ENCODE measurements at regions not wholly inside any gene's neighbourhood (a gene's known extent, or its start where the extent isn't known, plus 50 kb on each side); places are given as distances from the start of the nearest gene placed in this dataset.

- no peak overlapping the region for H3K27ac ChIP-seq
- no peaks in the 10 kb centered on the region for H3K4me1 ChIP-seq
- H3K4me3 ChIP-seq = no peak overlapping the region
- no peaks in the 10 kb centered on the region for H3K9me3 ChIP-seq
- ATAC-seq = no peak
- WGBS (ENCODE audit: missing lambda C conversion rate) = 31% methylated on average over 6 of the region's 6 CpGs
- ChIA-PET POLR2A (no interaction called here), CTCF (interaction anchor here (0.6 kb wide), 1 partner anchor 21 kb away, joined by 3 read pairs; no protein-coding TSS in a partner anchor)
- FAIRE-seq = no peak
- DNase-seq (ENCODE audit: low read depth in 1 of 2, low spot score in 1 of 2) = no peak
- no peak for TF ChIP-seq ZNF302 (CRISPR knock-in tag; IDR thresholded peaks at IDR 0.05)
- TF ChIP-seq FOSL2 (IDR thresholded peaks at IDR 0.05) = no peak
- TF ChIP-seq FOSL2 (CRISPR knock-in tag; IDR thresholded peaks at IDR 0.05) = no peak
- TF ChIP-seq MAFK (IDR thresholded peaks at IDR 0.05; ENCODE audit: partially characterized antibody) = no peak
- no peak overlapping the region for H3K4me2 ChIP-seq
Observed at GRCh38 chr10:106504536-106504935, 660.0 kb downstream of the SORCS1 start.

- DNase-seq (ENCODE audit: low read depth in 1 of 2, low spot score in 1 of 2) (no peak), ATAC-seq (no peak), FAIRE-seq (no peak)
- POLR2A ChIA-PET = no interaction called here
- CTCF ChIA-PET = no interaction called here
- Histone ChIP-seq H3K9me3 (no peaks in the 10 kb centered on the region), H3K4me3 (no peak overlapping the region), H3K27ac (no peak overlapping the region), H3K4me1 (no peaks in the 10 kb centered on the region), H3K4me2 (no peak overlapping the region)
- TF ChIP-seq POLR2AphosphoS2 (conservative IDR thresholded peaks at IDR 0.05; ENCODE audit: low read length) = no peak
- no peak for TF ChIP-seq RAD21 (conservative IDR thresholded peaks at IDR 0.05 in 1 of 2, IDR thresholded peaks at IDR 0.05 in 1 of 2)
- no peak for TF ChIP-seq HEYL (CRISPR knock-in tag; IDR thresholded peaks at IDR 0.05)
- TF ChIP-seq TFCP2L1 (CRISPR knock-in tag; IDR thresholded peaks at IDR 0.05) = no peak
- TF ChIP-seq TP53 (CRISPR knock-in tag; IDR thresholded peaks at IDR 0.05) = no peak
- no peak for TF ChIP-seq HOXB13 (CRISPR knock-in tag; IDR thresholded peaks at IDR 0.05; ENCODE audit: low read depth)
- no peak for TF ChIP-seq ZFP36 (IDR thresholded peaks at IDR 0.05; ENCODE audit: borderline replicate concordance, partially characterized antibody)
- no peak for TF ChIP-seq ZNF302 (CRISPR knock-in tag; IDR thresholded peaks at IDR 0.05)
- TF ChIP-seq MYC (IDR thresholded peaks at IDR 0.05; ENCODE audit: borderline replicate concordance, low read length) = no peak
- no peak for TF ChIP-seq HOXB5 (CRISPR knock-in tag; IDR thresholded peaks at IDR 0.05)
- no peak for TF ChIP-seq EHF (CRISPR knock-in tag; IDR thresholded peaks at IDR 0.05)
- WGBS (ENCODE audit: missing lambda C conversion rate) = 2% methylated on average over 2 of the region's 2 CpGs
Observed at GRCh38 chr10:106502641-106503040, 661.9 kb downstream of the SORCS1 start.

GRCh38 chr10:106500925-106501525 is 663.5 kb downstream of the SORCS1 start:
- no peak for ATAC-seq
- ChIA-PET POLR2A (no interaction called here), CTCF (no interaction called here)
- no peaks in the 10 kb centered on the region for H3K9me3 ChIP-seq
- H3K4me3 ChIP-seq = no peak overlapping the region
- no peak for FAIRE-seq
- H3K4me2 ChIP-seq = no peak overlapping the region
- no peak for DNase-seq (ENCODE audit: low read depth in 1 of 2, low spot score in 1 of 2)
- H3K4me1 ChIP-seq = no peaks in the 10 kb centered on the region
- no peak overlapping the region for H3K27ac ChIP-seq
- no peak for TF ChIP-seq HOXA7 (CRISPR knock-in tag; IDR thresholded peaks at IDR 0.05)
- no peak for TF ChIP-seq EHF (CRISPR knock-in tag; IDR thresholded peaks at IDR 0.05)
- TF ChIP-seq EHMT2 (IDR thresholded peaks at IDR 0.05; ENCODE audit: low read depth) = no peak
- no peak for TF ChIP-seq SREBF2 (IDR thresholded peaks at IDR 0.05)
- TF ChIP-seq ZFP36 (IDR thresholded peaks at IDR 0.05; ENCODE audit: borderline replicate concordance, partially characterized antibody) = no peak
- no peak for TF ChIP-seq RNF2 (IDR thresholded peaks at IDR 0.05; ENCODE audit: borderline replicate concordance, low read depth)
- TF ChIP-seq, protein P1, sequence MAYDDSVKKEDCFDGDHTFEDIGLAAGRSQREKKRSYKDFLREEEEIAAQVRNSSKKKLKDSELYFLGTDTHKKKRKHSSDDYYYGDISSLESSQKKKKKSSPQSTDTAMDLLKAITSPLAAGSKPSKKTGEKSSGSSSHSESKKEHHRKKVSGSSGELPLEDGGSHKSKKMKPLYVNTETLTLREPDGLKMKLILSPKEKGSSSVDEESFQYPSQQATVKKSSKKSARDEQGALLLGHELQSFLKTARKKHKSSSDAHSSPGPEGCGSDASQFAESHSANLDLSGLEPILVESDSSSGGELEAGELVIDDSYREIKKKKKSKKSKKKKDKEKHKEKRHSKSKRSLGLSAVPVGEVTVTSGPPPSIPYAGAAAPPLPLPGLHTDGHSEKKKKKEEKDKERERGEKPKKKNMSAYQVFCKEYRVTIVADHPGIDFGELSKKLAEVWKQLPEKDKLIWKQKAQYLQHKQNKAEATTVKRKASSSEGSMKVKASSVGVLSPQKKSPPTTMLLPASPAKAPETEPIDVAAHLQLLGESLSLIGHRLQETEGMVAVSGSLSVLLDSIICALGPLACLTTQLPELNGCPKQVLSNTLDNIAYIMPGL (CRISPR knock-in tag; IDR thresholded peaks at IDR 0.05; ENCODE audit: borderline replicate concordance) = no peak
- no peak for TF ChIP-seq NFE2L2 (conservative IDR thresholded peaks at IDR 0.05; ENCODE audit: low read length)
- TF ChIP-seq, protein P2, sequence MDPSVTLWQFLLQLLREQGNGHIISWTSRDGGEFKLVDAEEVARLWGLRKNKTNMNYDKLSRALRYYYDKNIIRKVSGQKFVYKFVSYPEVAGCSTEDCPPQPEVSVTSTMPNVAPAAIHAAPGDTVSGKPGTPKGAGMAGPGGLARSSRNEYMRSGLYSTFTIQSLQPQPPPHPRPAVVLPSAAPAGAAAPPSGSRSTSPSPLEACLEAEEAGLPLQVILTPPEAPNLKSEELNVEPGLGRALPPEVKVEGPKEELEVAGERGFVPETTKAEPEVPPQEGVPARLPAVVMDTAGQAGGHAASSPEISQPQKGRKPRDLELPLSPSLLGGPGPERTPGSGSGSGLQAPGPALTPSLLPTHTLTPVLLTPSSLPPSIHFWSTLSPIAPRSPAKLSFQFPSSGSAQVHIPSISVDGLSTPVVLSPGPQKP (IDR thresholded peaks at IDR 0.05; ENCODE audit: low read depth, low read length) = no peak
- TF ChIP-seq CBX2 (IDR thresholded peaks at IDR 0.05; ENCODE audit: borderline replicate concordance, low read depth) = no peak
- TF ChIP-seq CEBPB (IDR thresholded peaks at IDR 0.05) = no peak
